ENCODE measurements at regions not wholly inside any gene's neighbourhood (a gene's known extent, or its start where the extent isn't known, plus 50 kb on each side); places are given as distances from the start of the nearest gene placed in this dataset.

DNA sequence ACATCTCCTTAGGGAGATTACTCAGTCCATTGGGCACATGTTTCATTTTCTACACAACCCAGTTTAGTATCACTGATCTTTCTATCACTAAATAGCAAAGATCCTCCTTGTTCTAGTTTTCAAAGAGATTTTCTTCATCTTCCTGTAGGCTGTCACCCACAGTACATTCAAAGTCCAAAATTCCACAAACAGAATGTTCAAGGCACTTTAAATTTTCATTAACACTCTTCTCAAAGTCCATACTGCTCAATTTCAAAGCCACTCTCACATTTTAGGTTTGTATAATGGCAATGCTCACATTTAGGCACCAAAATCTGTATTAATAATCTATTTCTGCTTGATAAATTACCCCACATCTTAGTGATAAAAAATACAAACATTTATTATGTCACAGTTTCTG is 152.8 kb downstream of the FSIP2 start:
- no peak overlapping the region for H3K27ac ChIP-seq
- TF ChIP-seq, protein P1, sequence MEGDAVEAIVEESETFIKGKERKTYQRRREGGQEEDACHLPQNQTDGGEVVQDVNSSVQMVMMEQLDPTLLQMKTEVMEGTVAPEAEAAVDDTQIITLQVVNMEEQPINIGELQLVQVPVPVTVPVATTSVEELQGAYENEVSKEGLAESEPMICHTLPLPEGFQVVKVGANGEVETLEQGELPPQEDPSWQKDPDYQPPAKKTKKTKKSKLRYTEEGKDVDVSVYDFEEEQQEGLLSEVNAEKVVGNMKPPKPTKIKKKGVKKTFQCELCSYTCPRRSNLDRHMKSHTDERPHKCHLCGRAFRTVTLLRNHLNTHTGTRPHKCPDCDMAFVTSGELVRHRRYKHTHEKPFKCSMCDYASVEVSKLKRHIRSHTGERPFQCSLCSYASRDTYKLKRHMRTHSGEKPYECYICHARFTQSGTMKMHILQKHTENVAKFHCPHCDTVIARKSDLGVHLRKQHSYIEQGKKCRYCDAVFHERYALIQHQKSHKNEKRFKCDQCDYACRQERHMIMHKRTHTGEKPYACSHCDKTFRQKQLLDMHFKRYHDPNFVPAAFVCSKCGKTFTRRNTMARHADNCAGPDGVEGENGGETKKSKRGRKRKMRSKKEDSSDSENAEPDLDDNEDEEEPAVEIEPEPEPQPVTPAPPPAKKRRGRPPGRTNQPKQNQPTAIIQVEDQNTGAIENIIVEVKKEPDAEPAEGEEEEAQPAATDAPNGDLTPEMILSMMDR (conservative IDR thresholded peaks at IDR 0.05) = no peak

DNA sequence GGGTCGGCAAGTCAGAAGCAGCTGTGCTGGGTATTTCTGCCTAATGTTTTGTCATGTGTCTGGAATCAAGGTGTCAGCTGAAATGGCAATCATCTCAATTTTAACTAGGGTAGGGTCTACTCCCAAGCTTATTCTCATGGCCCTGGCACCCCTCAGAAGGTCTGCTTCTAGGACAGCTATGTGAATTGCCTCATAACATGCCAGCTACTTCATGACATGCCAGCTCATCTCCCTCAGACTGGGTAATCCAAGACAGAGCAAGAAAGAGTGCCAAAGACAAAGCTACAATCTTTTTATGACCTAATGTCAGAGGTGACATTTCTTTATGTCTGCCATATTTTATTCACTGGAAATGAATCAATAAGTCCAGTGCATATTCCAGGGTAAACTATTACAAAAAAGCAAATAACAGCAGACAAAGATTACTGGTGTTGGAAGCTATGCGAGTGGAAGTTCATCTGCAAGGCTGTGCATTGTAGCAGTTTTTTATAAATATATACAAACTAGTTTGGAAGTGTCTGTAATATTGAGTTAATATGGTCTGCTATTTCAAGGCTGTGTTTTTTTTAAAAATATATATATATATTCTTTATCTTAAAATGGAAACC is 153.3 kb downstream of the FSIP2 start:
- no peak overlapping the region for H3K27ac ChIP-seq
- TF ChIP-seq, protein P1 (conservative IDR thresholded peaks at IDR 0.05) = no peak

DNA sequence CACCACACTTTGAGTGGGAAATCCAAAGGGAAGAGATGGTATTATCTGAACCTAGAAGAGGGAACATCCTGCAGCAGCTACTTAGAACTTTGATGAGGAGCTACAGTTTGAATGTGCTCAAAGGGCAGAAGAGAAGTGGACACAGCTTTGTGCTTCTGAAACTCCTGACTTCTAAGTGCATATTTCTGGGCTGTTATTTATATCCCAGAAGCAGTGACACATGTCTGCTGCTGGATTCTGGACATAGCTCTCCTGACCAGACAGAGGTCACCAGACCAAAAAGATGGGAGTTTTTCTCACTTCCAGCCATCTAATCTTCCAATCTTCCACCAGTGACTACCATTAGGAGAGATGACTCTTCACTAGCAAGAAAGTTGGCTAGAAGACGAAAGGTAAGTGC is 153.9 kb downstream of the FSIP2 start:
- no peak overlapping the region for H3K27ac ChIP-seq
- TF ChIP-seq, protein P1 (conservative IDR thresholded peaks at IDR 0.05) = no peak

DNA sequence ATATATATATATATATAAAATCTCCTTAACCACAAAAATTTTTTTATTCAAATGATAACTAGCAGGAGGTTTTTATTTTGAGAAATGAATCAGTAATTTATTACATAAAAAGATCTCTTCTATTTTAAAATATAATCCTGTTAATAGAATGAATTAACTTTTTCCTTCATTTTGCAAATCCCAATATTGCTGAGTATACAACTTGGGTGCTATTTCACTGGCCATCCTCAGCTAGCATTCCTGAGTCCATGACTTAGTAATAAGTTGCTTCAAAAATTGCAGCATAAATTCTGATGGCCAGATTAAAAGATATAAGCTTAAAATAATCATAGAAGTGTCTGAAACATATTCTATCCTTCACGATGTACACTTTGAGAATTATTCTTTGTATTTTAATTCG is 155.6 kb downstream of the FSIP2 start:
- TF ChIP-seq, protein P1 (conservative IDR thresholded peaks at IDR 0.05) = no peak
- no peak overlapping the region for H3K27ac ChIP-seq

DNA sequence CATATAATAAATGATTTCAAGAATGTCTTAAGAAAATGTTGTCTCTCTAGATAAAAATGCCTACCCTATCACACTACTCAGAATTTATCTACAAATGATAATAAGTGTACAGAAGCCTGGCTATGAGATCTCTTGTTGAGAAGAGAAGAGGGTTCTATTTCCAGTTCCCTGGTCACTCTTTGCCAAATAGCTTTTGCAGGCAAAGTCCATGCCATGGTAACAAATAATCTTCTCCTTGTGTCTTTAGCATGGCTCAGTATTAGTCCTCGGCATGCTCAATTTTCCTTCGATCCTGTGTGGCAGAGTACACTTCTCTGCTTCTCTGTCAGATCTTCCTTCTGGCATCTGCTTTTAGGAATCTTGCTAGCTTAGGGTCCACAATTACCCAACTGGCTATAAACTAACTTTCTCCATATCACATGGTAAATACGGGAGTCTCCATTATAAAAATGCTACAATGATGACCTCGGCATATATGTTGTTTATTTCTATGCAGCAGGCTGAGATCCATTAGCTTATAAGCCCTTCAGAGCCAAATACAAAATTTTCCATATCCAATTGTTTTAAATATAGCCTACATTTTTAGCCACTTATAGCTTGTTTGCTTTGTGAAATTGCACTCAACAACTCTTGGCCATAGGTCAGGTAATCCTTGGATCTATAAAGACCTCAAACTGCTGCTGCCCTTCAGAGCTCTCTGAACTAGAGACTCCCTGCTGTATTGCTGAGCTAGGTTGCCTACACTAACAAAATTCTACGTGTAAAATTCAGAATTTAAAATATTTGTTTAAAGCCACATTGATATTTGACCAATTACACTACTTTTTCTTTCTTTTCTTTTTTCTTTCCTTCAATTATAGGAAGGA is 157.5 kb downstream of the FSIP2 start:
- TF ChIP-seq, protein P1 (conservative IDR thresholded peaks at IDR 0.05) = no peak

DNA sequence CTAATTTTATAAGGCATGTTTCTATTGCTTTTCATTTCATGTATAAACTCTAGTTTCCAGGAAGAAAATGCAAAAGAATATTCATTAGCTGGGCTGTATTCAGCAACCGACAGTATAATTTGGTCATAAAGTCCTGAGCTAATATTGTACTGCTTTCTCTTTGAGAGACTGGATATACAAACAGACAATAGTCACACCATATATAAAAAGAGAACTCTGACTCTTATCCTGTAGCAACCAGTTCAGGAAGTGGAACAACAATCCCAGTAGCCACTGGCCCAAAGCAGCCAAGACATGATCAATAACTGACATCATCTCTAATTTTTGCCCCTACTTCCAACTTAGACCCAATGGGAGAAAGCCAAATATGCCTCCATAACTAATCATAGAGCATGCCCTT is 160.8 kb downstream of the FSIP2 start:
- TF ChIP-seq, protein P1 (conservative IDR thresholded peaks at IDR 0.05) = no peak
- H3K27ac ChIP-seq = no peak overlapping the region

More for the DNA sequence above, 157.5 kb downstream of the FSIP2 start:
- H3K27ac ChIP-seq = no peak overlapping the region

DNA sequence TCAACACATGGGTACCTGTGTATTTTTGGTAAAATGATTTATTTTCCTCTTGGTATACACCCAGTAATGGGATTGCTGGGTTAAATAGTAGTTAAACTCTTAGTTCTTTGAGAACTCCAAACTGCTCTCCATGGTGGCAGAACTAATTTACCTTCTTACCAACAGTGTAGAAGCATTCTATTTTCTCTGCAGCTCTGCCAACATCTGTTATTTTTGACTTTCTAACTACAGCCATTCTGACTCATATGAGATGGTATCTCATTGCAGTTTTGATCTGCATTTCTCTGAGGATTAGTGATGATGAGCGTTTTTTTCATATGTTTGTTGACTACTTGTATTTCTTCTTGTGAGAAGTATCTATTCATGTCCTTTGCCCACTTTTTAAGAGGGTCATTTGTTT is 180.6 kb downstream of the FSIP2 start:
- H3K27ac ChIP-seq = no peak overlapping the region

More for the DNA sequence above, 180.6 kb downstream of the FSIP2 start:
- TF ChIP-seq, protein P1 (conservative IDR thresholded peaks at IDR 0.05) = no peak

Measured in VCaP (cell line).